ENCODE measurements at regions not wholly inside any gene's neighbourhood (a gene's known extent, or its start where the extent isn't known, plus 50 kb on each side); places are given as distances from the start of the nearest gene placed in this dataset.

DNA sequence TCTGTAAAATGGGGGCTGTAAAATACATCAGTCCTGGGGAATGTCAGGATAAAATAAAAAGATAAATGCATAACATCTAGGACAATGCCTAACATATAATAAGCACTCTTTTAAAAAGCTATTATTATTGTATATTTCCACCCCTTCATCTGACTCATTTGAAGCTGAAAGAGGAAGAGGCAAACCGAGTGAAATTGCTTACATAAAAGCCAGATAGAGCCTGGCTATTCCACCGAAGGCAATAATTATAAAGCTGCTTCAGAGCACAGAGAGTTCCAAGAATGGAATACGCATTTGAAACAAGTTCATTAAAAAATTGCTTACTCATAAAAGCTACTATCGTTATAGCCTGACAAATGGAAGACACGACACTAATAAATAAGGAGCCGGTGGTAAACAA is 186.1 kb upstream of the CAMK1G start:
- Histone ChIP-seq H3K4me3 (ENCODE audit: insufficient read depth, low read length, poor library complexity, severe bottlenecking) (no peak overlapping the region), H4K20me1 (ENCODE audit: low read depth, low read length) (no peaks in the 10 kb centered on the region)

DNA sequence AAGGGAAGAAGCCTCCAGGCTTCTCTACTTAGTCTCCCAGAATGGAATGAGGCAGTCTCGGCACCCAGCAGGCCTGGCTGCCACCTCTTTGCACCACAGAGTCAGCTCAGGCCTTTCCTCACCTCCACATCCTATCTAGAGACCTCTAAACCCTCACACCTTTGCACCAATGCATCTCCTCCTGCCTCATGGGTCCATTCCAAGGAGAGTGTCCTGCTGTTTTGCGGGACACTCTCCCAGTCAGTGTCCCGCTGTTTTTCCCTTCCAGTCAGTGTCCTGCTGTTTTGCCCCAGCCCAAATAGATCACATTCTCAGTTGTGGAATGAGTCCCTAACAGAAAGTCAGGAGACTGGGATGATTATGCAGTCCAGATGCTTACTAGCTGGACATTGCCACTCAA is 185.6 kb upstream of the CAMK1G start:
- Histone ChIP-seq H3K4me2 (ENCODE audit: low read depth, low read length, poor library complexity, severe bottlenecking) (no peak overlapping the region), H2AFZ (ENCODE audit: low read depth, low read length, severe bottlenecking) (no peak overlapping the region), H3K27me3 (ENCODE audit: low read length) (no peaks in the 10 kb centered on the region), H3K9me3 (ENCODE audit: insufficient read depth, low read length) (no peaks in the 10 kb centered on the region), H4K20me1 (ENCODE audit: low read depth, low read length) (no peaks in the 10 kb centered on the region), H3K9ac (ENCODE audit: low read length) (no peak overlapping the region), H3K9me2 (replicated peaks; ENCODE audit: insufficient read depth, low read length) (no peaks in the 10 kb centered on the region), H3F3A (ENCODE audit: insufficient read depth) (no peaks in the 10 kb centered on the region), H3K4me3 (ENCODE audit: insufficient read depth, low read length, poor library complexity, severe bottlenecking) (no peak overlapping the region), H3K36me3 (ENCODE audit: low read length) (no peaks in the 10 kb centered on the region), H3K79me2 (ENCODE audit: insufficient read depth, low read length) (no peaks in the 10 kb centered on the region), H3K27ac (ENCODE audit: low read depth, low read length) (no peak overlapping the region)
- TF ChIP-seq, protein P1, sequence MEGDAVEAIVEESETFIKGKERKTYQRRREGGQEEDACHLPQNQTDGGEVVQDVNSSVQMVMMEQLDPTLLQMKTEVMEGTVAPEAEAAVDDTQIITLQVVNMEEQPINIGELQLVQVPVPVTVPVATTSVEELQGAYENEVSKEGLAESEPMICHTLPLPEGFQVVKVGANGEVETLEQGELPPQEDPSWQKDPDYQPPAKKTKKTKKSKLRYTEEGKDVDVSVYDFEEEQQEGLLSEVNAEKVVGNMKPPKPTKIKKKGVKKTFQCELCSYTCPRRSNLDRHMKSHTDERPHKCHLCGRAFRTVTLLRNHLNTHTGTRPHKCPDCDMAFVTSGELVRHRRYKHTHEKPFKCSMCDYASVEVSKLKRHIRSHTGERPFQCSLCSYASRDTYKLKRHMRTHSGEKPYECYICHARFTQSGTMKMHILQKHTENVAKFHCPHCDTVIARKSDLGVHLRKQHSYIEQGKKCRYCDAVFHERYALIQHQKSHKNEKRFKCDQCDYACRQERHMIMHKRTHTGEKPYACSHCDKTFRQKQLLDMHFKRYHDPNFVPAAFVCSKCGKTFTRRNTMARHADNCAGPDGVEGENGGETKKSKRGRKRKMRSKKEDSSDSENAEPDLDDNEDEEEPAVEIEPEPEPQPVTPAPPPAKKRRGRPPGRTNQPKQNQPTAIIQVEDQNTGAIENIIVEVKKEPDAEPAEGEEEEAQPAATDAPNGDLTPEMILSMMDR (IDR thresholded peaks at IDR 0.05; ENCODE audit: insufficient read depth, low read length, poor library complexity, severe bottlenecking) = no peak
- no peak for TF ChIP-seq EZH2phosphoT487 (conservative IDR thresholded peaks at IDR 0.05; ENCODE audit: low read length)

More for the DNA sequence above, 186.1 kb upstream of the CAMK1G start:
- no peaks in the 10 kb centered on the region for H3K36me3 ChIP-seq (ENCODE audit: low read length)
- no peak overlapping the region for H3K27ac ChIP-seq (ENCODE audit: low read depth, low read length)
- H3K79me2 ChIP-seq (ENCODE audit: insufficient read depth, low read length) = no peaks in the 10 kb centered on the region
- H3K9me2 ChIP-seq (replicated peaks; ENCODE audit: insufficient read depth, low read length) = no peaks in the 10 kb centered on the region
- H2AFZ ChIP-seq (ENCODE audit: low read depth, low read length, severe bottlenecking) = no peak overlapping the region
- H3K9me3 ChIP-seq (ENCODE audit: insufficient read depth, low read length) = no peaks in the 10 kb centered on the region
- H3K9ac ChIP-seq (ENCODE audit: low read length) = no peak overlapping the region
- H3K27me3 ChIP-seq (ENCODE audit: low read length) = no peaks in the 10 kb centered on the region
- no peak overlapping the region for H3K4me2 ChIP-seq (ENCODE audit: low read depth, low read length, poor library complexity, severe bottlenecking)
- TF ChIP-seq, protein P1 (IDR thresholded peaks at IDR 0.05; ENCODE audit: insufficient read depth, low read length, poor library complexity, severe bottlenecking) = no peak
- no peaks in the 10 kb centered on the region for H3F3A ChIP-seq (ENCODE audit: insufficient read depth)

DNA sequence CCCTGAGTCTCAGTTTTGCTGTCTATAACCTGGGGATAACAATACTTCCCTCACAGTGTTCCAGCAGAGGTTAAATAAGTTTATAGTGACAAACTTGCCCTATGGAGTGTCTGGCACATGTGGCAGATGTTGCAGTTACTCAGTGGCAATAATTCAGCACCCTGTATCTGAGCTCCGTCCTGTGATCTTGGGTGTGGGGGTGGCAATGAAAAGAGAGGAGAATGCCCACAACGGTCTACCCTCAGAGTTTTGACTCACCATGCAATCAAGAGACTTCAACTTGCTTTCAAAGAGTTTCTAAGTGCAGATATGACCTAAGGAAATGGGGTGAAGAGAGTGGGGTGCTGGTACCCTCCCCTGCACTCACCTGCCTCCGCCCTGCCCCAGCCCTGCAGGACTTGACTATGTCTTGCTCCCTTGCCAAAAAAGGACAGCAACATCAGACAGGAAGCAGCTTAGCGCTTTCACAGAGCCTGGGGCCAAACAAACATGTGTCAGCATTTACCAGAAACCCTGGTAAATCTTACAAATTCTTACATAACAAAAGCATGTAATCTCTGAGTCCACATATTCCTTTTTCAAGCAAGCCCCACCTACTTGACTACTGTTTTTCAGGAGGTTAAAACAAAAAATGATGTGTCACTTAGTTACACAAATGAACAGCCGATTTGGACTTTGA is 185.1 kb upstream of the CAMK1G start:
- TF ChIP-seq, protein P1 (IDR thresholded peaks at IDR 0.05; ENCODE audit: insufficient read depth, low read length, poor library complexity, severe bottlenecking) = no peak
- no peak for TF ChIP-seq EZH2phosphoT487 (conservative IDR thresholded peaks at IDR 0.05; ENCODE audit: low read length)
- H3K9ac ChIP-seq (ENCODE audit: low read length) = no peak overlapping the region

More for the DNA sequence above, 185.1 kb upstream of the CAMK1G start:
- no peaks in the 10 kb centered on the region for H3K79me2 ChIP-seq (ENCODE audit: insufficient read depth, low read length)
- H3K4me3 ChIP-seq (ENCODE audit: insufficient read depth, low read length, poor library complexity, severe bottlenecking) = no peak overlapping the region
- no peaks in the 10 kb centered on the region for H3F3A ChIP-seq (ENCODE audit: insufficient read depth)
- H3K27me3 ChIP-seq (ENCODE audit: low read length) = no peaks in the 10 kb centered on the region
- no peak overlapping the region for H2AFZ ChIP-seq (ENCODE audit: low read depth, low read length, severe bottlenecking)
- no peaks in the 10 kb centered on the region for H3K36me3 ChIP-seq (ENCODE audit: low read length)
- H4K20me1 ChIP-seq (ENCODE audit: low read depth, low read length) = no peaks in the 10 kb centered on the region
- H3K9me3 ChIP-seq (ENCODE audit: insufficient read depth, low read length) = no peaks in the 10 kb centered on the region
- H3K9me2 ChIP-seq (replicated peaks; ENCODE audit: insufficient read depth, low read length) = no peaks in the 10 kb centered on the region
- H3K27ac ChIP-seq (ENCODE audit: low read depth, low read length) = no peak overlapping the region
- no peak overlapping the region for H3K4me2 ChIP-seq (ENCODE audit: low read depth, low read length, poor library complexity, severe bottlenecking)

All from SU-DHL-6 (cell line).